Thyroid gland (tissue), 4 donors: ENCODE measurements at regions not wholly inside any gene's neighbourhood (a gene's known extent, or its start where the extent isn't known, plus 50 kb on each side); places are given as distances from the start of the nearest gene placed in this dataset.

Experiments
- DNase-seq, 2 donors: peaks; one replicate each; pipeline ENCODE4 v3.0.0-alpha.2; 2019
- H3K27ac ChIP-seq, 3 donors: fragments of 200-600 bp; sonication (generic); 1 replicate in 2 of 3; 2 replicates in 1 of 3; pipeline ENCODE4 v1.5.1; 2016 to 2019; ENCODE audit warnings: mild to moderate bottlenecking in 1 of 3, moderate library complexity in 1 of 3
- H3K27me3 ChIP-seq: fragments of 200-600 bp; sonication (generic); one replicate; pipeline ENCODE4 v1.5.1; 2019
- H3K36me3 ChIP-seq, 2 donors: fragments of 200-600 bp; sonication (generic); one replicate each; pipeline ENCODE4 v1.5.1; 2016 to 2019
- H3K4me1 ChIP-seq, 2 donors: fragments of 200-600 bp; sonication (generic); one replicate each; pipeline ENCODE4 v1.5.1; 2017 to 2019
- H3K4me3 ChIP-seq, 3 donors: fragments of 200-600 bp; sonication (generic); replicated peaks in 1 of 3; 1 replicate in 2 of 3; 2 replicates in 1 of 3; pipeline ENCODE4 v1.5.1; 2016; ENCODE audit warnings: mild to moderate bottlenecking in 1 of 3
- H3K9me3 ChIP-seq: fragments of 200-600 bp; sonication (generic); one replicate; pipeline ENCODE4 v1.5.1; 2017
- CTCF ChIP-seq, 6 experiments: fragments of 200-600 bp in 3 of 6; fragments of 450-650 bp in 3 of 6; sonication (generic) in 3 of 6; IDR thresholded peaks; one replicate each; pipeline ENCODE4 v1.5.1; 2016 to 2019; ENCODE audit warnings: antibody characterized with exemption in 6 of 6, mild to moderate bottlenecking in 2 of 6, inconsistent platforms in 1 of 6, moderate library complexity in 1 of 6
- POLR2A ChIP-seq, 2 donors: fragments of 450-650 bp; IDR thresholded peaks; one replicate each; pipeline ENCODE4 v1.6.1; 2017; ENCODE audit warnings: antibody characterized with exemption in 2 of 2, mild to moderate bottlenecking in 2 of 2, moderate library complexity in 1 of 2
- WGBS, 2 donors: methylation state at CpG; one replicate each; pipeline ENCODE4 v1.1.5; 2017; 5-methylcytosine and 5-hydroxymethylcytosine counted together
- intact Hi-C: fragments of 100-400 bp; cut with DNase I; formaldehyde crosslinking; loops from one replicate; pipeline ENCODE4 v1.15.1; 2023

GRCh38 chr11:24225501-24225900 lies 271.4 kb upstream of the LUZP2 start:
- Histone ChIP-seq H3K9me3 (no peaks in the 10 kb centered on the region), H3K4me1 (no peaks in the 10 kb centered on the region), H3K27ac (no peak overlapping the region), H3K4me3 (no peak overlapping the region), H3K36me3 (no peaks in the 10 kb centered on the region), H3K27me3 (no peaks in the 10 kb centered on the region)
- TF ChIP-seq CTCF (IDR thresholded peaks at IDR 0.05): no peak
- no peak for TF ChIP-seq POLR2A (IDR thresholded peaks at IDR 0.05)
- WGBS, 2 donors: 49 to 51% methylated on average over 1 of the region's 1 CpG
- intact Hi-C loops: no loop called here
- no peak for DNase-seq

GRCh38 chr11:24226606-24227005 lies 270.2 kb upstream of the LUZP2 start:
- no peak for DNase-seq
- H3K27ac ChIP-seq: no peak overlapping the region
- H3K36me3 ChIP-seq: no peaks in the 10 kb centered on the region
- no peaks in the 10 kb centered on the region for H3K4me1 ChIP-seq
- WGBS, 2 donors: 88 to 98% methylated on average over 1 of the region's 1 CpG
- H3K4me3 ChIP-seq: no peak overlapping the region
- no peak for TF ChIP-seq POLR2A (IDR thresholded peaks at IDR 0.05)
- TF ChIP-seq CTCF (IDR thresholded peaks at IDR 0.05): no peak
- no peaks in the 10 kb centered on the region for H3K9me3 ChIP-seq
- no peaks in the 10 kb centered on the region for H3K27me3 ChIP-seq
- intact Hi-C loops: no loop called here

GRCh38 chr11:24233041-24233440 lies 263.8 kb upstream of the LUZP2 start:
- Histone ChIP-seq H3K4me1 (no peaks in the 10 kb centered on the region), H3K27me3 (no peaks in the 10 kb centered on the region), H3K4me3 (no peak overlapping the region), H3K27ac (no peak overlapping the region), H3K9me3 (no peaks in the 10 kb centered on the region), H3K36me3 (no peaks in the 10 kb centered on the region)
- 97 to 100% methylated on average over 1 of the region's 1 CpG for WGBS, 2 donors
- TF ChIP-seq POLR2A (IDR thresholded peaks at IDR 0.05): no peak
- TF ChIP-seq CTCF (IDR thresholded peaks at IDR 0.05): no peak
- intact Hi-C loops: no loop called here
- no peak for DNase-seq

- no peak for TF ChIP-seq CTCF (IDR thresholded peaks at IDR 0.05)
- no peak for TF ChIP-seq POLR2A (IDR thresholded peaks at IDR 0.05)
- peaks cover 0 to 6% of the 10 kb centered on the region in 2 donors for H3K4me1 ChIP-seq
- H3K27me3 ChIP-seq: no peaks in the 10 kb centered on the region
- H3K4me3 ChIP-seq: no peak overlapping the region
- no peaks in the 10 kb centered on the region for H3K9me3 ChIP-seq
- H3K36me3 ChIP-seq: no peaks in the 10 kb centered on the region
- DNase-seq: peak; percentile 45 to 51
- no peak overlapping the region for H3K27ac ChIP-seq
- WGBS, 2 donors: 55 to 64% methylated on average over 4 of the region's 4 CpGs
- intact Hi-C loops: no loop called here
These were observed 261.9 kb upstream of the LUZP2 start for GRCh38 chr11:24234822-24235508.

GRCh38 chr11:24238771-24239645 lies 257.8 kb upstream of the LUZP2 start:
- Histone ChIP-seq H3K36me3 (no peaks in the 10 kb centered on the region), H3K27me3 (no peaks in the 10 kb centered on the region), H3K4me3 (no peak overlapping the region), H3K27ac (no peak overlapping the region), H3K4me1 (peaks cover 0 to 6% of the 10 kb centered on the region in 2 donors), H3K9me3 (no peaks in the 10 kb centered on the region)
- intact Hi-C loops: no loop called here
- TF ChIP-seq CTCF (IDR thresholded peaks at IDR 0.05): no peak
- TF ChIP-seq POLR2A (IDR thresholded peaks at IDR 0.05): no peak
- WGBS, 2 donors: 26 to 41% methylated on average over 3 of the region's 3 CpGs
- peak; percentile 17 to 32 for DNase-seq
